GM23338 (cell line): ENCODE measurements at regions not wholly inside any gene's neighbourhood (a gene's known extent, or its start where the extent isn't known, plus 50 kb on each side); places are given as distances from the start of the nearest gene placed in this dataset.

Source experiments
- CREB1 ChIP-seq: fragments of 250-450 bp; sonication (Bioruptor Pico); IDR thresholded peaks from 2 replicates; pipeline ENCODE4 v1.5.0; 2020; ENCODE audit warnings: low read depth, mild to moderate bottlenecking, moderate library complexity
- EZH2 ChIP-seq: fragments of 200-600 bp; sonication (generic); IDR thresholded peaks from one replicate; pipeline ENCODE4 v1.8.0; 2017; ENCODE audit warnings: antibody characterized with exemption, mild to moderate bottlenecking, low read depth; ENCODE audit not compliant: unreplicated experiment
- EZH2phosphoT487 ChIP-seq: fragments of 200-600 bp; sonication (generic); IDR thresholded peaks from one replicate; pipeline ENCODE4 v1.8.1; 2018; ENCODE audit warnings: antibody characterized with exemption; ENCODE audit not compliant: unreplicated experiment
- POLR2AphosphoS5 ChIP-seq: IDR thresholded peaks from 2 replicates; pipeline ENCODE4 v1.6.1; 2016; ENCODE audit warnings: antibody characterized with exemption, low read depth
- STAT1 ChIP-seq: IDR thresholded peaks from one replicate; pipeline ENCODE4 v1.6.1; 2016; ENCODE audit warnings: antibody characterized with exemption; ENCODE audit not compliant: unreplicated experiment
- ZNF331 ChIP-seq: fragments of 250-450 bp; sonication (Bioruptor Pico); IDR thresholded peaks from 2 replicates; pipeline ENCODE4 v1.5.0; 2020; ENCODE audit warnings: low read depth, mild to moderate bottlenecking, moderate library complexity
- TF ChIP-seq, protein P1 (sequence below), 2 experiments: fragments of 200-600 bp in 1 of 2; sonication (generic) in 1 of 2; conservative IDR thresholded peaks; 2 replicates each; pipeline versions ENCODE4 v1.5.1 to v1.6.1; 2016 to 2017; ENCODE audit warnings: antibody characterized with exemption in 2 of 2, low read depth in 2 of 2, mild to moderate bottlenecking in 2 of 2, moderate library complexity in 1 of 2
- TF ChIP-seq, protein P2 (sequence below): IDR thresholded peaks from one replicate; pipeline ENCODE4 v1.6.1; 2018; ENCODE audit warnings: antibody characterized with exemption; ENCODE audit not compliant: unreplicated experiment

DNA sequence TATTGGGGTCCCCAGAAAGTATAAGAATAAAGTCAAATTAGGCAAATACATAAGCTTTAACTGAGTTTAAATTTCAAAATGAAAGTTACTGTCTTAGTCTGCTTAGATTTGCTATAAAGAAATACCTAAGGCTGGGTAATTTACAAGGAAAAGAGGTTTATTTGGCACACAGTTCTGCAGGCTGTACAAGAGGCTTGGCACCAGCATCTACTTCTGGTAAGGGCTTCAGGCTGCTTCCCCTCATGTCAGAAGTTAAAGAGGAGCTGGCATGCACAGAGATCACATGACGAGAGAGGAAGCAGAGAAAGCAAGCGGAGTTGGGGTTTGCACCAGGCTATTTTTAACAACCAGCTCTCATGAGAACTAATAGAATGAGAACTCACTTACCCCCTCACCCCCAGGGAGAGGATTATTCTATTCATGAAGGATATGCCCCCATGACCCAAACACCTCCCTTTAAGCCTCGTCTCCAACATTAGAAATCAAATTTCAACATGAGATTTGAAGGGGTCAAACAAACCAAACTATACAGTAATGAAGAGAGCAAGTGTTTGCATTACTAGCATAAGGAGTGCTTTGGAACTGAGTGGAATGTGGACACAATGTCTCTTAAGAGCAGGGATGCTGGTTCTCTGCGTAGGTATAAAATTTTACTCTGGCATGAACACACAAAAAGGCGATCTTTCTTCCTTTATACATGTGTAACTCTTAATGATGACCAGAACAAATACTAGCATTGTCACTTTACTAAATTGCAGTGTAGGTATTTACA lies 292.8 kb upstream of the PMFBP1 start:
- TF ChIP-seq, protein P1, sequence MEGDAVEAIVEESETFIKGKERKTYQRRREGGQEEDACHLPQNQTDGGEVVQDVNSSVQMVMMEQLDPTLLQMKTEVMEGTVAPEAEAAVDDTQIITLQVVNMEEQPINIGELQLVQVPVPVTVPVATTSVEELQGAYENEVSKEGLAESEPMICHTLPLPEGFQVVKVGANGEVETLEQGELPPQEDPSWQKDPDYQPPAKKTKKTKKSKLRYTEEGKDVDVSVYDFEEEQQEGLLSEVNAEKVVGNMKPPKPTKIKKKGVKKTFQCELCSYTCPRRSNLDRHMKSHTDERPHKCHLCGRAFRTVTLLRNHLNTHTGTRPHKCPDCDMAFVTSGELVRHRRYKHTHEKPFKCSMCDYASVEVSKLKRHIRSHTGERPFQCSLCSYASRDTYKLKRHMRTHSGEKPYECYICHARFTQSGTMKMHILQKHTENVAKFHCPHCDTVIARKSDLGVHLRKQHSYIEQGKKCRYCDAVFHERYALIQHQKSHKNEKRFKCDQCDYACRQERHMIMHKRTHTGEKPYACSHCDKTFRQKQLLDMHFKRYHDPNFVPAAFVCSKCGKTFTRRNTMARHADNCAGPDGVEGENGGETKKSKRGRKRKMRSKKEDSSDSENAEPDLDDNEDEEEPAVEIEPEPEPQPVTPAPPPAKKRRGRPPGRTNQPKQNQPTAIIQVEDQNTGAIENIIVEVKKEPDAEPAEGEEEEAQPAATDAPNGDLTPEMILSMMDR (conservative IDR thresholded peaks at IDR 0.05; ENCODE audit: low read depth in 2 of 2): no peak
- TF ChIP-seq, protein P2, sequence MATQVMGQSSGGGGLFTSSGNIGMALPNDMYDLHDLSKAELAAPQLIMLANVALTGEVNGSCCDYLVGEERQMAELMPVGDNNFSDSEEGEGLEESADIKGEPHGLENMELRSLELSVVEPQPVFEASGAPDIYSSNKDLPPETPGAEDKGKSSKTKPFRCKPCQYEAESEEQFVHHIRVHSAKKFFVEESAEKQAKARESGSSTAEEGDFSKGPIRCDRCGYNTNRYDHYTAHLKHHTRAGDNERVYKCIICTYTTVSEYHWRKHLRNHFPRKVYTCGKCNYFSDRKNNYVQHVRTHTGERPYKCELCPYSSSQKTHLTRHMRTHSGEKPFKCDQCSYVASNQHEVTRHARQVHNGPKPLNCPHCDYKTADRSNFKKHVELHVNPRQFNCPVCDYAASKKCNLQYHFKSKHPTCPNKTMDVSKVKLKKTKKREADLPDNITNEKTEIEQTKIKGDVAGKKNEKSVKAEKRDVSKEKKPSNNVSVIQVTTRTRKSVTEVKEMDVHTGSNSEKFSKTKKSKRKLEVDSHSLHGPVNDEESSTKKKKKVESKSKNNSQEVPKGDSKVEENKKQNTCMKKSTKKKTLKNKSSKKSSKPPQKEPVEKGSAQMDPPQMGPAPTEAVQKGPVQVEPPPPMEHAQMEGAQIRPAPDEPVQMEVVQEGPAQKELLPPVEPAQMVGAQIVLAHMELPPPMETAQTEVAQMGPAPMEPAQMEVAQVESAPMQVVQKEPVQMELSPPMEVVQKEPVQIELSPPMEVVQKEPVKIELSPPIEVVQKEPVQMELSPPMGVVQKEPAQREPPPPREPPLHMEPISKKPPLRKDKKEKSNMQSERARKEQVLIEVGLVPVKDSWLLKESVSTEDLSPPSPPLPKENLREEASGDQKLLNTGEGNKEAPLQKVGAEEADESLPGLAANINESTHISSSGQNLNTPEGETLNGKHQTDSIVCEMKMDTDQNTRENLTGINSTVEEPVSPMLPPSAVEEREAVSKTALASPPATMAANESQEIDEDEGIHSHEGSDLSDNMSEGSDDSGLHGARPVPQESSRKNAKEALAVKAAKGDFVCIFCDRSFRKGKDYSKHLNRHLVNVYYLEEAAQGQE: no peak
- TF ChIP-seq EZH2phosphoT487 (no peak), EZH2 (no peak), CREB1 (CRISPR knock-in tag) (no peak), ZNF331 (CRISPR knock-in tag) (no peak), STAT1 (no peak), POLR2AphosphoS5 (no peak)
